ENCODE measurements at regions not wholly inside any gene's neighbourhood (a gene's known extent, or its start where the extent isn't known, plus 50 kb on each side); places are given as distances from the start of the nearest gene placed in this dataset.

- no peak for DNase-seq
- no peaks in the 10 kb centered on the region for H3K4me1 ChIP-seq (ENCODE audit: control insufficient read depth, insufficient read depth, low read length)
- H3K27ac ChIP-seq (ENCODE audit: low read length) = no peak overlapping the region
- no peaks in the 10 kb centered on the region for H3K36me3 ChIP-seq (ENCODE audit: control insufficient read depth, insufficient read depth, low read length)
- H3K9me3 ChIP-seq (replicated peaks; ENCODE audit: control insufficient read depth, low read depth, low read length) = peaks cover 3% of the 10 kb centered on the region
- WGBS (ENCODE audit: insufficient coverage) = no CpG with 5 or more reads among the region's 2 CpGs
- H3K27me3 ChIP-seq (ENCODE audit: control insufficient read depth, insufficient read depth, low read length) = no peaks in the 10 kb centered on the region
- no peak overlapping the region for H3K4me3 ChIP-seq (ENCODE audit: low read length)
Observed at GRCh38 chr15:24733659-24734058, 58.1 kb downstream of the NPAP1 start.

DNA sequence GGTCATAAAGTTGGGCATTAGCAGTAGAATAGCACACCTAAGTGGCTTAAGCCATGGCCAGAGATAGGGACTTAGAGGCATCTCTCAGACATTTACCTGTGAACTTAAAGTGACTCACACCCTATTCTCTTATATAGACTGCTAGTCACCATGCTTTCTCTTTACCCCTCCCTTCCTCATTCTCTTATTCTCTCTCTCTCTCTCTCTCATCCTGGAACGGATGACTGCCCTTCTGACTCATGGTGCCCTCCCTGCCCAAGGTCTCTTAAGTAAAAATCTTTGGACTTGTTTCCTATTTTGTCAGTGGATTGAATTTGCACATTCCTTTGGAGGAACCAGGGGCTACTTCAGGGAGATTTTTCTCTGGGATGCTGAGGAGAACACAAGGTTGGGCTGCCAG, 58.8 kb downstream of the NPAP1 start:
- Histone ChIP-seq H3K27ac (ENCODE audit: low read length) (no peak overlapping the region), H3K4me3 (ENCODE audit: low read length) (no peak overlapping the region), H3K36me3 (ENCODE audit: control insufficient read depth, insufficient read depth, low read length) (no peaks in the 10 kb centered on the region), H3K9me3 (replicated peaks; ENCODE audit: control insufficient read depth, low read depth, low read length) (no peaks in the 10 kb centered on the region), H3K27me3 (ENCODE audit: control insufficient read depth, insufficient read depth, low read length) (no peaks in the 10 kb centered on the region), H3K4me1 (ENCODE audit: control insufficient read depth, insufficient read depth, low read length) (no peaks in the 10 kb centered on the region)
- no CpG with 5 or more reads among the region's 1 CpG for WGBS (ENCODE audit: insufficient coverage)
- DNase-seq = no peak

DNA sequence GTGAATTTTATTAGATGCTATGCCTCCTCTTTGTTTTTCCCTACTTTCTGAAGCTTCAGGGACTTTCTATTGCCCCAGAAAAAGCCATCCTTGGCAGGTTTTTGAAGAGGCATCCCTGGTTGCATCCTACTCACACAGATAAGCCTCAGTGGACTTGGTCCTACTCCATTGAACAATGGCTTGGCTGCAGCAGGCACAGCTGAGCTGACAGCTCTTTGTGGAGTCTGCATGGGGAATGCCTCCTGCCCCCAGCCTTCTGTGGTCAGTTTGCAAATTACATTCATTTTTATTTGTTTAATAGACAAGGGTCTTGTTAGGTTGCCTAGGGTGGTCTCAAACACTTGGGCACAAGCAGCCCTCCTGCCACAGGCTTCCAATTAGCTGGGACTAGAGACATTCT, 69.7 kb downstream of the NPAP1 start:
- H3K36me3 ChIP-seq (ENCODE audit: control insufficient read depth, insufficient read depth, low read length) = no peaks in the 10 kb centered on the region
- H3K4me3 ChIP-seq (ENCODE audit: low read length) = no peak overlapping the region
- H3K27me3 ChIP-seq (ENCODE audit: control insufficient read depth, insufficient read depth, low read length) = no peaks in the 10 kb centered on the region
- peaks cover 11% of the 10 kb centered on the region for H3K9me3 ChIP-seq (replicated peaks; ENCODE audit: control insufficient read depth, low read depth, low read length)
- H3K27ac ChIP-seq (ENCODE audit: low read length) = no peak overlapping the region
- DNase-seq = no peak
- no peaks in the 10 kb centered on the region for H3K4me1 ChIP-seq (ENCODE audit: control insufficient read depth, insufficient read depth, low read length)

DNA sequence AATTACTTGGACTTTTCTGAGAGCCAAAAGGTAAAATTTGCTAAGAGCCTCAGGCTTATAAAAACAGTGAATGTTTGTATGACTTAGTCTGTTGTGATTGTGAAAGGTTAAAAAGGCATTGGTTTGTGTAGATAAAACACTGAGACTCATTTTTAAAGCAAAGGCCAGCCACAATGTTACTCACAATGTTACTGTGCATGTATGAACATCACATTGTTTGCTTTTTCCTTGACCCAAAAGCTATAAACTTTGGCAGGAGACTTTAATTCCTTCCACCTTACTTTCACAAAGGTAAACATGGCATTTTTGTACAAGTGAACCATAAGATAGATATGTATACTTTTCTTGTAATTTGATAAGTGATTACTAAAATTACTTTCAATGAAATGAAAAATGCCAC, 70.5 kb downstream of the NPAP1 start:
- H3K4me1 ChIP-seq (ENCODE audit: control insufficient read depth, insufficient read depth, low read length) = no peaks in the 10 kb centered on the region
- no peaks in the 10 kb centered on the region for H3K36me3 ChIP-seq (ENCODE audit: control insufficient read depth, insufficient read depth, low read length)
- DNase-seq = no peak
- no peak overlapping the region for H3K27ac ChIP-seq (ENCODE audit: low read length)
- peaks cover 11% of the 10 kb centered on the region for H3K9me3 ChIP-seq (replicated peaks; ENCODE audit: control insufficient read depth, low read depth, low read length)
- no peak overlapping the region for H3K4me3 ChIP-seq (ENCODE audit: low read length)
- no peaks in the 10 kb centered on the region for H3K27me3 ChIP-seq (ENCODE audit: control insufficient read depth, insufficient read depth, low read length)

GRCh38 chr15:24747376-24747775, 71.8 kb downstream of the NPAP1 start:
- 84% methylated on average over 8 of the region's 10 CpGs for WGBS (ENCODE audit: insufficient coverage)
- no peak for DNase-seq
- H3K9me3 ChIP-seq (replicated peaks; ENCODE audit: control insufficient read depth, low read depth, low read length) = peaks cover 11% of the 10 kb centered on the region
- no peaks in the 10 kb centered on the region for H3K36me3 ChIP-seq (ENCODE audit: control insufficient read depth, insufficient read depth, low read length)
- H3K27ac ChIP-seq (ENCODE audit: low read length) = no peak overlapping the region
- no peak overlapping the region for H3K4me3 ChIP-seq (ENCODE audit: low read length)
- H3K4me1 ChIP-seq (ENCODE audit: control insufficient read depth, insufficient read depth, low read length) = no peaks in the 10 kb centered on the region
- no peaks in the 10 kb centered on the region for H3K27me3 ChIP-seq (ENCODE audit: control insufficient read depth, insufficient read depth, low read length)

DNA sequence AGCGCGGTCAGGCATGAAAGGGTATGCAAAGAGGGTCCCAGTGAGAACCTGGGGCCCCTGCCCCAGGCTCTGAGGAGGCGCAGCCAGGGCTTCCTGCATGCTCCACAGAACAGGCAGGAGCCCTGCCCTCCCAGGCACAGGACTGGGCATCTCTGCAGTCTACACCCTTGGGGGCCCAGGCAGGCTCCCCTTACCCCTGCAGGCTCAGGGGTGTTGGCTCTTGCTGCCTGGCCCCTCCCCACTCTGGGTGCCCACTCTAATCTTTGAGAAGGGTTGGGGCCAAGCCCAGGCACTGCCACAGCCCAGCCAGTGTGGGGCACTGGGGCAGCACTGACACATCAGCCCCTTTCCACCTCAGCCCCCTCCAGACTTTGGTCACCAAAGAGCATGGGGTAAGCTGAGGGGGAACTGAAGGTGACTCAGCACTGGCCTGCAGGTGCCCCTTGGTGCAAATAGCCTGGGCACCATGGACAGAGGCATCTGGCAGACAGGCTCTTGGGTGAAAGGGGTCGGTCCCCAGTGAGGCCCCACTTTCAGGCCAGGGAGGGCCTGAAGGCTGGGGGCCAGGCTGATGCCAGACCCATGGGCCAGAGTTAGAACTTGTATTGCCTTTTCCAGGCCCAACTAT, 73.4 kb downstream of the NPAP1 start:
- Histone ChIP-seq H3K36me3 (ENCODE audit: control insufficient read depth, insufficient read depth, low read length) (no peaks in the 10 kb centered on the region), H3K9me3 (replicated peaks; ENCODE audit: control insufficient read depth, low read depth, low read length) (peaks cover 11% of the 10 kb centered on the region), H3K27me3 (ENCODE audit: control insufficient read depth, insufficient read depth, low read length) (no peaks in the 10 kb centered on the region), H3K27ac (ENCODE audit: low read length) (no peak overlapping the region), H3K4me1 (ENCODE audit: control insufficient read depth, insufficient read depth, low read length) (no peaks in the 10 kb centered on the region), H3K4me3 (ENCODE audit: low read length) (no peak overlapping the region)
- no peak for DNase-seq
- WGBS (ENCODE audit: insufficient coverage) = 81% methylated on average over 4 of the region's 4 CpGs

DNA sequence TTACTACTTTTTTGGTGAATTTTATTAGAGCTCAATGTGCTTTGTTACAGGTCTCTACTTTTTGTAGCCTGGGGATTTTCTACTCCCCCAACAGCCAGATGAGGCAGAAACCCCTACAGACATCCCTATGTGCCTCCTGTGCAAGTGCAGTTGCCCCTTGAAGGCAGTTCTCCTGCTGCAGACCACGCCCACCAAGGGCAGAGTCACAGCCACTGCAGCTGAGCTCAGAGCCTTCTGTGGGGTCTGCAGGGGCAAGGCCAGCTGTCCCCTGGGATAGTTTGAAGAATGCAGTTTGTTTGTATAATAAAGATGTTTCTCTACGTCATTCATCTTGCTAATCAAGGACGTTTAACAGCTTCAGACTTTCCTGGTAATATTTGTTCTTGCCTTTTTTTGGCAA, 76.8 kb downstream of the NPAP1 start:
- WGBS (ENCODE audit: insufficient coverage) = 29% methylated on average over 1 of the region's 3 CpGs
- H3K4me3 ChIP-seq (ENCODE audit: low read length) = no peak overlapping the region
- H3K27me3 ChIP-seq (ENCODE audit: control insufficient read depth, insufficient read depth, low read length) = no peaks in the 10 kb centered on the region
- peaks cover 11% of the 10 kb centered on the region for H3K9me3 ChIP-seq (replicated peaks; ENCODE audit: control insufficient read depth, low read depth, low read length)
- DNase-seq = no peak
- no peak overlapping the region for H3K27ac ChIP-seq (ENCODE audit: low read length)
- no peaks in the 10 kb centered on the region for H3K4me1 ChIP-seq (ENCODE audit: control insufficient read depth, insufficient read depth, low read length)
- no peaks in the 10 kb centered on the region for H3K36me3 ChIP-seq (ENCODE audit: control insufficient read depth, insufficient read depth, low read length)

DNA sequence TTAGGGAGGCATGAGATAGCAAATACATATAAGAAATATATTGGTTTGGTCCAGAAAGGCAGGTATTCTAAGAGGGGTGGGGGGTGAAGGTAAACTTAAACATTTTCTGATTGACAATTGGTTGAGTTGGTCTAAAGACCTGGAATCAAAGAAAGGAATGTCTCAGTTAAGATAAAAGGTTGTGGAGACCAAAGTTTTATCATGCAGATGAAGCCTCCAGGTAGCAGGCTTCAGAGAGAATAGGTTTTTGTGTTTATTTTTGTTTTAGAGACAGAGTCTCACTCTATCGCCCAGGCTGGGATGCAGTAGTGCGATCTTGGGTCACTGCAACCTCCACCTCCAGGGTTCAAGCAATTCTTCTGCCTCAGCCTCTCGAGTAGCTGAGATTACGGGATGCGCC, 80.5 kb downstream of the NPAP1 start:
- H3K4me1 ChIP-seq (ENCODE audit: control insufficient read depth, insufficient read depth, low read length) = no peaks in the 10 kb centered on the region
- H3K27ac ChIP-seq (ENCODE audit: low read length) = no peak overlapping the region
- 90% methylated on average over 4 of the region's 5 CpGs for WGBS (ENCODE audit: insufficient coverage)
- H3K9me3 ChIP-seq (replicated peaks; ENCODE audit: control insufficient read depth, low read depth, low read length) = no peaks in the 10 kb centered on the region
- DNase-seq = no peak
- H3K4me3 ChIP-seq (ENCODE audit: low read length) = no peak overlapping the region
- no peaks in the 10 kb centered on the region for H3K27me3 ChIP-seq (ENCODE audit: control insufficient read depth, insufficient read depth, low read length)
- no peaks in the 10 kb centered on the region for H3K36me3 ChIP-seq (ENCODE audit: control insufficient read depth, insufficient read depth, low read length)

GRCh38 chr15:24760066-24760465, 84.5 kb downstream of the NPAP1 start:
- Histone ChIP-seq H3K9me3 (replicated peaks; ENCODE audit: control insufficient read depth, low read depth, low read length) (no peaks in the 10 kb centered on the region), H3K4me1 (ENCODE audit: control insufficient read depth, insufficient read depth, low read length) (no peaks in the 10 kb centered on the region), H3K27ac (ENCODE audit: low read length) (no peak overlapping the region), H3K36me3 (ENCODE audit: control insufficient read depth, insufficient read depth, low read length) (no peaks in the 10 kb centered on the region), H3K27me3 (ENCODE audit: control insufficient read depth, insufficient read depth, low read length) (no peaks in the 10 kb centered on the region), H3K4me3 (ENCODE audit: low read length) (no peak overlapping the region)
- 91% methylated on average over 2 of the region's 7 CpGs for WGBS (ENCODE audit: insufficient coverage)
- no peak for DNase-seq

- no peak overlapping the region for H3K4me3 ChIP-seq (ENCODE audit: low read length)
- H3K27me3 ChIP-seq (ENCODE audit: control insufficient read depth, insufficient read depth, low read length) = no peaks in the 10 kb centered on the region
- H3K27ac ChIP-seq (ENCODE audit: low read length) = no peak overlapping the region
- H3K4me1 ChIP-seq (ENCODE audit: control insufficient read depth, insufficient read depth, low read length) = no peaks in the 10 kb centered on the region
- H3K36me3 ChIP-seq (ENCODE audit: control insufficient read depth, insufficient read depth, low read length) = no peaks in the 10 kb centered on the region
- peak; percentile 13 for DNase-seq
- WGBS (ENCODE audit: insufficient coverage) = 92% methylated on average over 2 of the region's 5 CpGs
- H3K9me3 ChIP-seq (replicated peaks; ENCODE audit: control insufficient read depth, low read depth, low read length) = no peaks in the 10 kb centered on the region
Observed at GRCh38 chr15:24761704-24762302, 86.2 kb downstream of the NPAP1 start.

DNA sequence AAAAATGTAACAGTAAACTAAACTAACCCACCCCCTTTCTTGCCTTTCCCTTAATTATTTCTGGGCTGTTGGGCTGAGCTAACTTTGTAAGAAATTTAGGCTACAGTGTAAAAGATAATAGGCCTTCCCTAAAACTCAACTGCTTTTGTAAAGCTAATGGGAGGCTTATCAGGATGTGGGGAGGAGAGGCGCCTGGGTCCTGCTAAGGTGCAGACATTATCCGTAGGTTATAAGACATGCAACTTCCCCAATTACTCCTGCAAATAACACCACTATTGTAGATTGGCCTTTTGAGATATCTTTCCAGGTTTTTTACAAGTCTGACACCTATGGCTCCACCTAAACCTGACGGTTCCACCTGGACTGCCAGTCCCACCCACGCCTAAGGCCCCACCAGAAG, 88.3 kb downstream of the NPAP1 start:
- Histone ChIP-seq H3K27ac (ENCODE audit: low read length) (no peak overlapping the region), H3K36me3 (ENCODE audit: control insufficient read depth, insufficient read depth, low read length) (no peaks in the 10 kb centered on the region), H3K4me3 (ENCODE audit: low read length) (no peak overlapping the region), H3K27me3 (ENCODE audit: control insufficient read depth, insufficient read depth, low read length) (no peaks in the 10 kb centered on the region), H3K9me3 (replicated peaks; ENCODE audit: control insufficient read depth, low read depth, low read length) (no peaks in the 10 kb centered on the region), H3K4me1 (ENCODE audit: control insufficient read depth, insufficient read depth, low read length) (no peaks in the 10 kb centered on the region)
- WGBS (ENCODE audit: insufficient coverage) = no CpG with 5 or more reads among the region's 4 CpGs
- DNase-seq = no peak
